OCI-LY3 (cell line): ENCODE measurements at regions not wholly inside any gene's neighbourhood (a gene's known extent, or its start where the extent isn't known, plus 50 kb on each side); places are given as distances from the start of the nearest gene placed in this dataset.

ENCODE experiments used
- EZH2phosphoT487 ChIP-seq: fragments of 200-600 bp; shearing (Covaris generic); IDR thresholded peaks from 2 replicates; pipeline ENCODE4 v1.6.1; 2018; ENCODE audit warnings: antibody characterized with exemption, mixed run types, low read depth
- TF ChIP-seq, protein P1 (sequence below): fragments of 200-600, 300-600 bp; sonication (generic); IDR thresholded peaks from 2 replicates; pipeline ENCODE4 v1.5.1; 2014; ENCODE audit warnings: antibody characterized with exemption, low read length, low read depth

- TF ChIP-seq, protein P1, sequence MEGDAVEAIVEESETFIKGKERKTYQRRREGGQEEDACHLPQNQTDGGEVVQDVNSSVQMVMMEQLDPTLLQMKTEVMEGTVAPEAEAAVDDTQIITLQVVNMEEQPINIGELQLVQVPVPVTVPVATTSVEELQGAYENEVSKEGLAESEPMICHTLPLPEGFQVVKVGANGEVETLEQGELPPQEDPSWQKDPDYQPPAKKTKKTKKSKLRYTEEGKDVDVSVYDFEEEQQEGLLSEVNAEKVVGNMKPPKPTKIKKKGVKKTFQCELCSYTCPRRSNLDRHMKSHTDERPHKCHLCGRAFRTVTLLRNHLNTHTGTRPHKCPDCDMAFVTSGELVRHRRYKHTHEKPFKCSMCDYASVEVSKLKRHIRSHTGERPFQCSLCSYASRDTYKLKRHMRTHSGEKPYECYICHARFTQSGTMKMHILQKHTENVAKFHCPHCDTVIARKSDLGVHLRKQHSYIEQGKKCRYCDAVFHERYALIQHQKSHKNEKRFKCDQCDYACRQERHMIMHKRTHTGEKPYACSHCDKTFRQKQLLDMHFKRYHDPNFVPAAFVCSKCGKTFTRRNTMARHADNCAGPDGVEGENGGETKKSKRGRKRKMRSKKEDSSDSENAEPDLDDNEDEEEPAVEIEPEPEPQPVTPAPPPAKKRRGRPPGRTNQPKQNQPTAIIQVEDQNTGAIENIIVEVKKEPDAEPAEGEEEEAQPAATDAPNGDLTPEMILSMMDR: no peak
- no peak for TF ChIP-seq EZH2phosphoT487
These were observed 249.9 kb upstream of the TLE3 start for GRCh38 chr15:70347321-70348225.
